HG03432 (cell line): ENCODE measurements at regions not wholly inside any gene's neighbourhood (a gene's known extent, or its start where the extent isn't known, plus 50 kb on each side); places are given as distances from the start of the nearest gene placed in this dataset.

ENCODE experiments used
- ATAC-seq: cut with Tn5 transposase; IDR thresholded peaks from one replicate; pipeline ENCODE4 v1.9.1; 2021; ENCODE audit warnings: mild to moderate bottlenecking, moderate library complexity; ENCODE audit not compliant: unreplicated experiment

DNA sequence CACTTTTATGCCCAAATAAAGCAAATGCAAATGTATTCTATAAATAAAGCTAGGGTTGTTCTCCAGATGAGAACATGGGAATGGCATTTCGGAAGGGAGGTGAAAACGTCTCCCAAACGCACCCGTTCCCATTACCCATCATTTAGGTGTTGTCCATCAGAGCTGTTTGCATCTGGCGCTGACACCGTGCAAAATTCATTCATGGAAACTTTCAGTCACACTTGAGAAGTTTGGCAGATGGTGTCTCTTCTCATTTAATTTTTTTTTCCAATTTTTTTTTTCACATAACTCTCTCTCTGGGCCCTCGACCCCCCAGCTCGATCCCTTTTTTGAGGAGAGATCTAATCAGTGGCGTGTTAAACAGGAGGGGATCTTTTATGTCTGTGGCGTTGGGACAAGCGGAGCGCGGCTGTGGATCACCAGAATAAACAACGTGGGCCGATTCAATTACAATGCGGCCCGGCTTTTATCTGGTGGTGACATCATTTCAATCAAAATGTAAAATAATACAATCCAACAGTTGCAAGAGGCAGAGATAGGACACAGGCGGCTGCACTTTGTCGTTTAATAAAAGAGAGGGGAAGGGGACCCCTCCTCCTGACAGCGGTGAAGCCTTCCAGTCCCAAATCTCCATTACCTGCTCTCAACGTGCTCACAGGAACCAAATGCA lies 246.1 kb upstream of the IRX4 start:
- ATAC-seq, result no peak

DNA sequence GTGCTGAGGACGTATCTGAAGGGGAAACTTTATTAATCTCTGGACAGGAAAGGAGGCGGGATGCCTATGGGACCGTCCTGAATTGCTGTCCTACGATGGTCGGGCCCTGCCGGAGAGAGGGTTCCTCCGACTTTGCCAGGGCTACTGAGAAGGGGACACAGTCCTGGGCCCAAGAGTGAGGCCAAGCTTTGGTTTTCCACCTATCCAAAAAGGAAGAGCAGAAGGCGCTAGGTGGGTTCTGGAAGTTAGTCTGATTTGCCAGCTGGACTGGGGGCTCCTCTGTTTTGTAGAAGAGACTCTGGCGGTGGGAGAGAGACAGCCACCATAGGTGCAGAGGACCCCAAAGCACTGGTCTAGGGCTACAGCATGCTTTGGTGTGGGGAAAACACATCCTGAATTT lies 243.8 kb upstream of the IRX4 start:
- no peak for ATAC-seq

DNA sequence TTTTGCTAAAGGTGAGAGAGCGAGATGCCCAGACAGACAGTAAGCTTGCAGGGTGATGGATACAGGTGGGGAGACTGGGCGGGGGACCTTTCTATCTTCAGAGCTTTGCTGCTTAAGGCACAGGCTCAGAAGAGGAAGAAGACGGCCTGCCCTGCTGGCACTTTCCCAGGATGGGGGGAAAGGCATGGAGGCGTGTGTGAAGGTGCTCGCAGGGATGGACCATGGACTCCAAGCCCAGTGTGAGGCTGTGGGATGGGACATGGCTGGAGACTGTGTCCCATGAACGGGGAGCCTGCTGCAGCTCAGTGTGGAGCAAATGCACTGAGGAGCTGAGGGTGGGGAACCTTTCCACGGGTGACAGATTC lies 243.2 kb upstream of the IRX4 start:
- no peak for ATAC-seq

DNA sequence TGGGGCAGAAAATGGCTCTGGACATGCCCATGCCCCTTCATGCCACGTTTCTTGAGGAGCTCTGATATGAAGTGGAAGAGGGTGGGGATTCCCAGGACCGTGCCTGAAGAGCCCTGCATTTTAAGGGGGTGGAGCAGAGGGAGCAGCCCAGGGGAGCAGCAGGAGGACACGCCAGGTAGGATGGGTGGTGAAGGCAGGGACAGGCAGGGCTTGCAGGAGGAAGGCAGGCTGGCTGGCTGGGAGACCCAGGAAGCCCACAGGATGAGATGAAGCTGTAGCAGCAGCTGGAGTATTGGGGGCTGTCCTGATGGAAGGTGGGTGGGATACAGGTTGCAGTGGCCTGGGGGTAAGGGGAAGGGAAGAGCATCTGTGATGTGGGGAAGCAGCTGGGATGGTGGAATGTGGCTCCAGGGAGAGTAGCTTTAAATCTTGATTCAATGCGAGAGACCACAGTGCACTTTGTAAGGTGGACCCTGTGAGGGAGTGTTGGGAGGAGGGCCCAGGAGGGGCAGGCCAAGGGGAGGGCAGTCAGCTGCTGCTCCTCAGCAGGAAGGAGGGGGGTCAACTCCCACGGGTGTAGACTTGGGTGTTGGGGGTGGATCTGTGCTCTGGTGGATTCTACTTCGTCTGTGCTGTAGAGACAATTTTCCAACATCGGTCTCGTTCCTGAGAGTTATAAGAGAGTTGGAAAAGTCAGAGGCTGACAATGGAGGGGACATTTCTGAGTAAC lies 242.6 kb upstream of the IRX4 start:
- ATAC-seq, result no peak

DNA sequence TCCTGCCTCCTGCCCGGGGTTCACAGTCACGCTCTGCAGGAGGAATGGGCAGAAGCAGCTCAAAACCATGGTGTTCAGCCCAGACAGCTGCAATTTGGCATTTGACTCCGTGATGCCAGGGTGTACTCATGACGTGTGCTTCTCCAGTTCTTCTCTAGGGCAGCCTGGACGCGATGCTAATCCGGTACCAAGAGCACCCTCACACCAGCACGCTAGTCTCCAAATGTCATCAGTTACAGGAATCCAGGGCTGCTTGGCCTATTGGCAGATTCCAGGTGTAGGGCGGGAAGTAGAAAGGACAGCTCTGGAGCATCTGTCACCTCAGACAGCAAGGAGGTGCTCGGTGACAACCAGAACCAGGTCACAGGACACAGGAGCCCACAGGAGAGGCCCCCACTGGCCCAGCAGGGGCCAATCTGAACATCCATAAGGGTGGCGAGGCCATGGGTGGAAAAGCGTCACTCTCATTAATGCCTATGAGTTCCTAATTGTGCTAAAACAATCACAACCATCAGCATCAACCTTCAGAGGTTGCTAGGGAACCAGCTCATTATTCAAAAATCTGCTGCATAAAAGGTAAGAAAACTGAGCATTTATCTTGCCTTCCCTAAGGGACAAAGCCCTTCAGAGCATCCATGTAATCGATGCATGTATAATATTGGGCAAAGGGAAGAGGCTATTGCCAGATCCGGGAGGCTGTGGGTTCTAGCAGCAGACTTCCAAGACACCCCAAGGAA lies 241.9 kb upstream of the IRX4 start:
- no peak for ATAC-seq

DNA sequence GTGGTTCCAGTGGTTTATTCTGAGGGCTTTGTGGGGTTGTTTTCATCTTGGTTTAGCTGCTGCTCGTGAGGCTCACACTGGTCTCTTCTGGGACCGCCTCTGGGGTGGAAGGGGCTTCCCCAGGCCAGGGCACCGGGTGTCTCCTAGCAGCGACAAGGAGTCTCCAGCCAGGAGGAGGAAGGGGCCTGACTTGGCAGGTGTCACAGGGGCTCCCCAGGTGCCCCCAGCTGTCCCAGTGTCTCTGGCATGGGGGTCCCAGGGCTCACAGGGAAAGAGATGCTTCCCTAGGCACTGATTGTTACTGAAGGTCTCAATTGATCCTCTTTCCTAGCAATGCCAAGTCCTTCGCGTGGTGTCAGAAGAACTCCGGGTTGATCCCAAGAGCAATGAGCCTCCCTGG lies 241.1 kb upstream of the IRX4 start:
- ATAC-seq, result no peak

DNA sequence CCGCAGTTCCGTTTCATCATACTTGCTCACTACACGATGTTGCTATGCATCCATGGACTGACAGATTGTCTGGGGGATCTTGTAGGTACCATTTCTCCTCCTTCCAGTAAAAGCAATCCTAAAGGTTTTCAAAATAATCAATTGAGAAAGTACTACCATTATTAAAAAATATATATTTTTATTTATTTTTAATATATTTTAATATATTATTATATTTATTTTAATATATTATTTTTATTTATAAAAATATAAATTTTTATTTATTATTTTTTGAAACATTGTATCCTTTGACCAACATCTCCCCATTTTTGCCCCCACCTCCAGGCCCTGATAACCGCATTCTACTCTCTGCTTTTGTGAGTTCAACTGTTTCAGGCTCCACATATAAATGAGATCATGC lies 237.6 kb upstream of the IRX4 start:
- no peak for ATAC-seq

DNA sequence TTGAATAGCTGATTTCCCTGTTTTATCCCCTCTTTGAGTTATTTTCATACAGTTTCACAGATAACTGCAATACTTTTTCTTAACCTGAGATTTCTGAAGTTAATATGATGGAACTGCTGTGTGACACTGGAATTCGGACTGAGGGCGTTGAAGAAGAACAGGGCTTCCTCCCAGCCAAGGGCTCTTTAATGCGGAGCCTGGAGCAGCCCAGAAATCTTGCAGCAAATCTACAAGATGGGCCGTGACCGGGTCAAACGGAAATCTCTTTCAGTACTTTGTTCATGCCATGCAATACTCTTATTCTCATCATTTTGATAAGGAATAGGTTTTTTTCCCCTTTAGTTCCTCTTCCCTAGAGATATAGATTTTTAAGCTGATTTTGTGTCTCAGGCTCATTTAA lies 236.8 kb upstream of the IRX4 start:
- ATAC-seq, result no peak

DNA sequence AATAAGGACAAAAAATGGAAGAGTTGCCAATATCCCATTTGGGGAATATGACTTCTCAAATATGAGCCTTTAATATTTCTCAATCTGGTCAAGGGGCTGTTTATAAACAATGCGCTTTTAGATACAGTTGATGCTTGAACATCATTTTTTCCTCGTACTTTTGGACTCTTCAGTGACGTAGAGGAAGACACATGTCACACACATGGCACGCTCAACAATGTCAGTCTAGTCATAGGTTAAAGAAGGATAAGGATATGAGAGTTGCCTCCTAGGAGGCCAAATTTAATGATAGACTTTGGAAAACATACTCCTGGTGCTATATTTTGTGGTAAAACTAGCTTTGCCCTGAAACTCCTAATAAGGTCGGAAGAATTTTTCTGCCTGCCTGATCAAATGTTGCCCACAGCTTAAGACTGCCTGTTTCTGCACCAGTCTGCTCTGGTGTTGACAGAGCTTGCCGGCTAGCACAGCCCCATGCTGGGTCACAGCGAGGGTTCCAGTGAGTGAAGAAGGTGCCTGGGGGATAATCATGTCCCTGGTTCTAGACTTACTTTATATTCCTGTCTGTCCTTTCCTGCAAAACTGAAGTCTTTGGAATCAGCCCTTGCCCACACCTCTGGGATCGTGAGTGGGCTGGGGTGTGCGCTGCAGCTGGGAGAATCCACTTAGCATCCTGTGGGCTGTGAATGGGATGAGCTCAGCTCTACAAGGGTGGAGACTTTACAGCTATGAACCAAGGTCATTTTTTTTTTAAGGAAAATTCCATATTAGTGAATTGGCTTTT lies 230.8 kb upstream of the IRX4 start:
- no peak for ATAC-seq

DNA sequence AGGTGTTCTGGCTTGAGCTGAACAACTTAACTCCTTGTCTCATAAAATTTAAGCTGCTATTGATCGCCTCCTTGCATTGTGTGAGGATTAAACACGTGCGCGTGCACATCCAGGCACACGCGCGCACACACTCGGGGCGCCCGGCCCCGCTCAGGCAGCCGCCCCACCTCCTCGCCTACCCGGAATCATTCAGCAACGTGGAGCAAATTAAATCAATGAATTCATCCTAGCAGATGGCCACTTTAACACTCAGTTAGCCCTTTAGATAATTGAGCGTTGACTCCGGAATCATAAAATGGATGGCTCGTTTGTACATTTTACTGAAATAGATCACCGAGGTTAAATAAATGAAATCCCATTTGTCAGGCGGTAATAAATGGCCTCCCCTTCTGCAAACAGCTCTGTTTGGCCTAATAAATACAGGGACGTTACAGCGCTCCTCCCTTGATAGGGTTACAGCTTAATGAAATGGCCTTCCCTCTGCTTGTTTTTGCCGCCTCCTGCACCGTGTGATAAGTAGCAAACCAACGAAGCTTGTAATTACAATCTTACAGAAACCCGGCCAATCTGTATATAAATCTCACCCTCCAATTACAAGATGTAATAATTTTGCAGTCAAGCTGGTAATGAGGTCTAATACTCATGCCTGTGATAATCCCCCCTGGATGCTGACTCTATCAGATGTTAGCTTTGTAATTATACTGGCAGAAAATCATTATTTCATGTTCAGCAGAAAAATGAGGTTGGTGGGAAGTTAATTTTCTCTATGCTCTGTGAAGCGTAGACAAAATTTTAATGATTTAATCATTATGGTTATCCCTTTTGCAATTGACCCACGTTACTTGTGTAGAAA lies 229.7 kb upstream of the IRX4 start:
- ATAC-seq, result no peak

DNA sequence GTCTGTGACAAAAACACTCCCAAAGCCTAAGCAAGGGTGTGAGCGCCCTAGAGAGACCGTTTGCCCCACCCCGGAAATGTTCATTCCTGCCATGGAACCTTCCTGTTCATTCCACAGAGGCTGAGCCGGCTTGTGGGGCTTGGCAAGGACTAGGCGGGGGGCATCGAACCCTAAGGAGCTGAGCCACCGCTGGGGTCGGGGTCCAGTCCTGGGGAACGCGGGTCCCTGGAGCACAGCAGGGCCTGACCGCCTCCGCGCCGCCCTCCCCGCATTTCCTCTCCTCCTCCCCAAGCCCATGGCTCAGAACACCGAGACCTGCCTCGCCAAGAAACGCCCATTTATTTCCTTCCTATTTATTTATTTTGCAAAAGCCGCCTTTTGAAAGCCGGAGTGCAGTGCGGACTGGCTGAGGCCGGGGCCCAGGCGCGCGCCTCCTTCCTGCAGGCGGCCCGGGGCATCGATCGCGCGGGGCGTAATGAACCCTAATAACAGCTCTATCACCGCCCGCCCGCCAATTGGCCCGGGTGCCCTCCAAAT lies 228.9 kb upstream of the IRX4 start:
- ATAC-seq, result no peak

DNA sequence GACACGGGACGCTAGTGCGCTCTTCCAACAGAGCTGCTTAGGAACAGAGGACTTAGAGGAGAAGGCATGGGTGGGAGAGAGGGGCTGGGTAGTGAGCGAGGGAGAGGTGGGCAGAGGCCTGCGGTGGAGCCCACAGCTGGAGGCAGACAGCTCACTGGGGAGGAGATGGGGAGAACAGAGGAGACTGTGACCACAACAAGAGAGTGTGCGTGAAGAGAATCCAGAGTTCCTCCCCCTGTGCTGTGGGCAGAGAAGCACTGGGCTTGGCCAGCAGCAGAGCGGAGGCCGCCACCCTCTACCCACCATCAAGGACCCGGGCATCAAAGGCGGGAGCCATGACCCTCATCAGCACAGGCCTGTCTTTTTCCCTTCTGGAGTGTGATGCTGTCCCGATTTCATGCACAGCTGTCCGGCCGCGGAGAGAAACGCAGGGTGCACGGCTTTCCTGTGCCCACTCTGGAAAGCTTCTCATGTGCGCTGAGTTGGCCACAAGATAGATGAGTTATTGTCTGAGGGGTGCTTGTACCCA lies 228.3 kb upstream of the IRX4 start:
- no peak for ATAC-seq

DNA sequence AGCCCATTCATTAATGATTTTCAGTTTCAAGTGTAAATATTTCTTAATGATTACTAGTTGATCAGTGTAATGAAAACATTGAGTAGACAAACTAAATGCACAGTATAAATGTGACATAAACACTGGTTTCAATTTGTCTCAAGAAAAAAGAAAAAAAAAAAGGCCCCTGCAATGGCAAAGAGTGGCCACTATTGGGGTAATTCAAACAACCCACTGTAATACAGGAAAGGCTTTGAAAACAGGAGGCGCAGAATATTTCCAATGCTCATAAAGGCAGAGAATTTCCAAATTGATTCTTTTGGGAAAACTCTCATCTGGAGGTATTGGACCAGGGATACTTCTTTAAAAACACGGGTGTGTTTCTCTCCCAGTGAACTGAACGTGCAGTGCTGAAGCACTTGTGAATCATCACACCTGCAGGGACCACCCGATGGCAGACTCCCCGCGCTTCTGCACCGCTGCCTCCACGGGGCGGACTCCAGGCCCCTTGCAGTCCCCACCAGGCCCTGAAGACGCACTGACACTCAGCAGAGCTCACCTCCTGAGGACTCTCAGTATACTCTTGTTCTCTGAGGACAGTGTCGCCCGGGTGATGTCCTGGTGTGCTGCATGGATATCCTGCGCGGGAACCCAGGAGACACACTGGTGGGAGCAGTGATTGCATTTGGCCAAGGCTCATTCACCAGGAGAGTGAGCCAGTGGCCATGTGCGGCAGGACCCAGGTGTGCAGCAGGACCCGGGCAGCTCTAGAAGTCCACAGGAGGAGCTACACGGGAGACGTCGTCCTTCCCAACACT lies 227.6 kb upstream of the IRX4 start:
- no peak for ATAC-seq

DNA sequence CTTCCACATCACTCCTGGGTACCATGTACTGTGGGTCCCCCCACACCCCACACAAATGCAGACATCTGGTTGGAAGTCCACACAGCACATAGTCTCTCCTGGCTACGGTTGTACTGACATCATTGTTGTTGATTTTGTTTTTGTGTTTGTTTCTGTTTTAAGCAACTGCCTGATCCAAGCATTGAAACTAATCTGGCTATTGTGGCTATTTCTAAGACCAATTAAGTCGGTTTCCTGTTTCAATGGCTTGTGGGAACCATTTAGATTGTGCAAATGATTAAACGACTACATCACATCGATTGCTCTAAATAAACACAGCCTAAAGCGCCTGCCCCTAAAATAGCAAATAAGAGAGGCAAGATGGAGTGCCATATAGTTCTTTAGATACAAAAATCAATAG lies 226.8 kb upstream of the IRX4 start:
- no peak for ATAC-seq

DNA sequence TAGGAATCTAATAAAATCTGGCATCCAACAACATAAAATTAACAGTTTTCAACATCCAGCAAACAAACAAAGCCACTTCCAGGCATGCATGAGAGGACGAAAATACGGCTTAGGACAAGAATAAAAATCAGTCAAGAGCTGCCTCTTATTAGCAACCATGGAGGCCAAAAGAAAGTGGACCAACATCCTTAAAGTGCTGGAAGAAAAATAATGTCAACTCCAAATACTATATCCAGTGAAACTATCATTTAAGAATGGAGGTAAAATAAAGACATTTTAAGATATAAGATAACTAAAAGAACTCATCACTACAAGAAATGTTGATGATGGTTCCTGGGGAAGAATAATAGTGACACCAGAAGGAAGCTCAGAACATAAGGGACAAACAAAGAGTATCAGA lies 224.0 kb upstream of the IRX4 start:
- no peak for ATAC-seq

DNA sequence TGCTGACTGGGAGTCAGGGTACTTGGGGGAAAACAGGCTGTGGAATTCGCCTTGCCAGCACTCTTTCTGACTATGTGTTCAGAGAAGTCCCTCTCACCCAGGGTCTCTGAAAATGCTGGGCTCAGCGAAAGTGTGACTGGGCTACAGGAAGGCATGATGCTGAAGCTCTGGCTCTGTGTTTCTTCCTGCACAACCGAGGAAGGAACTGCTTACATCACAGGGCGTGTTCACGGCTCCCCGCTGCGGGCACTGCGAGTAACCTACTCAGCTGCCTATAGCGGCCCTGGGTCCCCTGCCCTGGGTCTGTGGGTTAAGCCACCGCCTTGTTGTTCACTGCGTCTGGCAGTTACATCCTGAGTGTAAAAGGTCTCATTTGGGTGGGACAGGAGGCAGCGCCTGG lies 222.4 kb upstream of the IRX4 start:
- ATAC-seq, result no peak

DNA sequence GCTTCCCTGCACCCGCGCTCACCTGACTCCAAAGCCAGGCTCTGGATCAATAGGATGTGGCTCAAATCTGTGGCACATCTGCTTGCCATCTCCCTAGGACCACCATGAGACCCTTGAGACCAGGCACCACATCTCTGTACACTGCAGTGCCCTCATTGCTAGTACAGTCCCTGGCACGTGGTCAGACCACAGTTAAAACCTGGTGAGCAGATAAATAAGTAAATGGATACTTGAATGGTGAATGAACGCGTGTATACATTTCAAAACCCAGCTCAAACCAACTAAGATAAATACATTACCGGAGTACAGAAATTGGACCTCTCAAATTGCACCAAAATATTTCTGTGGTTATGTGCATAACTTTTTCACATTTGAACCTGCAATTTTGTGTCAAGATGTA lies 221.2 kb upstream of the IRX4 start:
- ATAC-seq, result no peak

DNA sequence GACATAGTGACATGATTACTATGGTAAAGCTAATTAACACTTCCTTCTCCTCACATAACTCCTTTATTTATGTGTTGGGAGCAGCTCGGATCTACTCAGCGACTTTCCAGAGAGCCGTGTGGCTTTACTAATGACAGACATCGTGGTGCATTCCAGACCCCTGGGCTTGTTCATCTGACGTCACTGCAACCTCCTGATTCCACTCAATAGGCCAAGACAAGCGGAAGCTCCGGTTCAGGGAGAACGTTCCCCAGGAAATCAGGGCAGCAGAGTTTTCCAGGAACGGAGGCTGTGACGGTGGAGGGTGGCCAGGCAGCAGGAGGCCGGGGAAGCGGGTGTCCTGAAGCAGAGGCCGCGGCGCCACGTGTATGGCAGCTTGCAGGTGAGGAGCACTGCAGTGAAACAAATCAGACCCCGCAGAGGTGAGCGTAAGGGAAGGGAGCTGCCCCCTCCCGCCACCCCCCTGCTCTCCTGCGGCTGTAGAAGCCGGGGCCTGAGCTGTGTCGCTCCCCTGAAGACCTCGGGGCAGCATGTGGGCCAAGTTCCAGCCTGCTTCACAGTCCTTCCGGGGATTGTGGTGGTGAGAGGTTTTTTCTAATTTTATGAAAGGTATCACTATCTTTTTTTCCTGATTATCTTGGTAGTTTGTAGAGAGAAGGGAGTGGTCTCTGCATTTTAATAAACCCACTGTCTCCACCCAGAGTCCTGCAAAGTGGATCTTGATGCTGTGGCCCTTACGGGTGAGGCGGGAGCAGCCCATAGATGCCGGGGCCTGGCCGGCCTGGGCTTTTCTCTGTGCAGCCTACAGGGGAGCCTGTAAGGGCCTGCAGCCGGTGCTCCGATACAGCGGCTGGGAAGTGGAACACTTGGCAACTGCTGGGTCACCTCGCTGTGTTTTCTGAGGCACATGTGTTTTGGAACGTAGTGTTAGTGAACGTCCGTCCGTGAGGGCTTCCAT lies 220.4 kb upstream of the IRX4 start:
- ATAC-seq, result no peak
